Parathyroid adenoma (tissue), 2 donors: ENCODE measurements at regions not wholly inside any gene's neighbourhood (a gene's known extent, or its start where the extent isn't known, plus 50 kb on each side); places are given as distances from the start of the nearest gene placed in this dataset.

Source experiments
- H2AFZ ChIP-seq: fragments of 300-600 bp; sonication (generic); one replicate; pipeline ENCODE4 v1.7.0; 2017; ENCODE audit warnings: antibody characterized with exemption, mild to moderate bottlenecking
- H3K27ac ChIP-seq: fragments of 300-600 bp; sonication (generic); one replicate; pipeline ENCODE4 v1.7.0; 2017
- H3K27me3 ChIP-seq: fragments of 300-600 bp; sonication (generic); one replicate; pipeline ENCODE4 v1.7.0; 2017; ENCODE audit warnings: low read length; ENCODE audit not compliant: control insufficient read depth, insufficient read depth
- H3K36me3 ChIP-seq: fragments of 300-600 bp; sonication (generic); one replicate; pipeline ENCODE4 v1.7.0; 2017; ENCODE audit warnings: low read length; ENCODE audit not compliant: control insufficient read depth, insufficient read depth
- H3K4me1 ChIP-seq: fragments of 300-600 bp; sonication (generic); one replicate; pipeline ENCODE4 v1.7.0; 2017; ENCODE audit warnings: control low read depth
- H3K4me2 ChIP-seq: fragments of 300-600 bp; sonication (generic); one replicate; pipeline ENCODE4 v1.7.0; 2017; ENCODE audit warnings: low read length
- H3K4me3 ChIP-seq: fragments of 300-600 bp; sonication (generic); one replicate; pipeline ENCODE4 v1.7.0; 2017; ENCODE audit warnings: low read depth, low read length
- H3K79me2 ChIP-seq: fragments of 300-600 bp; sonication (generic); one replicate; pipeline ENCODE4 v1.7.0; 2017; ENCODE audit warnings: control low read depth
- H3K9ac ChIP-seq: fragments of 300-600 bp; sonication (generic); one replicate; pipeline ENCODE4 v1.7.0; 2017; ENCODE audit warnings: mild to moderate bottlenecking
- H3K9me3 ChIP-seq: fragments of 300-600 bp; sonication (generic); one replicate; pipeline ENCODE4 v1.7.0; 2017; ENCODE audit warnings: low read length; ENCODE audit not compliant: control insufficient read depth
- CTCF ChIP-seq: fragments of 300-600 bp; sonication (generic); IDR thresholded peaks from one replicate; pipeline ENCODE4 v1.7.0; 2017; ENCODE audit warnings: antibody characterized with exemption, mild to moderate bottlenecking
- donor health status: primary hyperparathyroidism.

- Histone ChIP-seq H3K4me1 (no peaks in the 10 kb centered on the region), H3K9me3 (no peaks in the 10 kb centered on the region), H3K27ac (no peak overlapping the region), H2AFZ (no peak overlapping the region), H3K36me3 (no peaks in the 10 kb centered on the region), H3K27me3 (no peaks in the 10 kb centered on the region), H3K9ac (no peak overlapping the region), H3K4me2 (no peak overlapping the region), H3K79me2 (no peaks in the 10 kb centered on the region), H3K4me3 (no peak overlapping the region)
- no peak for TF ChIP-seq CTCF
These were observed 75.3 kb upstream of the MYOCD start for GRCh38 chr17:12590417-12590816.

GRCh38 chr17:12591021-12591735 is 74.5 kb upstream of the MYOCD start:
- no peak overlapping the region for H3K27ac ChIP-seq
- no peak overlapping the region for H3K9ac ChIP-seq
- H3K79me2 ChIP-seq: no peaks in the 10 kb centered on the region
- no peak for TF ChIP-seq CTCF
- no peaks in the 10 kb centered on the region for H3K4me1 ChIP-seq
- peak overlapping the region; percentile 19 for H2AFZ ChIP-seq
- no peaks in the 10 kb centered on the region for H3K9me3 ChIP-seq
- H3K27me3 ChIP-seq: no peaks in the 10 kb centered on the region
- H3K4me3 ChIP-seq: no peak overlapping the region
- no peaks in the 10 kb centered on the region for H3K36me3 ChIP-seq
- no peak overlapping the region for H3K4me2 ChIP-seq

GRCh38 chr17:12592941-12593340 is 72.7 kb upstream of the MYOCD start:
- H3K9ac ChIP-seq: no peak overlapping the region
- no peaks in the 10 kb centered on the region for H3K4me1 ChIP-seq
- H3K79me2 ChIP-seq: no peaks in the 10 kb centered on the region
- no peaks in the 10 kb centered on the region for H3K27me3 ChIP-seq
- no peak overlapping the region for H3K4me3 ChIP-seq
- H3K9me3 ChIP-seq: no peaks in the 10 kb centered on the region
- no peak overlapping the region for H3K4me2 ChIP-seq
- H2AFZ ChIP-seq: no peak overlapping the region
- no peak overlapping the region for H3K27ac ChIP-seq
- H3K36me3 ChIP-seq: no peaks in the 10 kb centered on the region
- no peak for TF ChIP-seq CTCF

GRCh38 chr17:12596961-12597360 is 68.7 kb upstream of the MYOCD start:
- Histone ChIP-seq H3K4me1 (no peaks in the 10 kb centered on the region), H3K4me2 (no peak overlapping the region), H3K27ac (no peak overlapping the region), H3K9me3 (no peaks in the 10 kb centered on the region), H3K4me3 (no peak overlapping the region), H2AFZ (no peak overlapping the region), H3K27me3 (no peaks in the 10 kb centered on the region), H3K79me2 (no peaks in the 10 kb centered on the region), H3K36me3 (no peaks in the 10 kb centered on the region), H3K9ac (no peak overlapping the region)
- no peak for TF ChIP-seq CTCF

- H3K4me1 ChIP-seq: no peaks in the 10 kb centered on the region
- H3K4me2 ChIP-seq: no peak overlapping the region
- no peak overlapping the region for H3K27ac ChIP-seq
- H3K9me3 ChIP-seq: no peaks in the 10 kb centered on the region
- H3K36me3 ChIP-seq: no peaks in the 10 kb centered on the region
- H3K79me2 ChIP-seq: no peaks in the 10 kb centered on the region
- H3K4me3 ChIP-seq: no peak overlapping the region
- H3K27me3 ChIP-seq: no peaks in the 10 kb centered on the region
- no peak overlapping the region for H3K9ac ChIP-seq
- no peak overlapping the region for H2AFZ ChIP-seq
- no peak for TF ChIP-seq CTCF
These were observed 67.8 kb upstream of the MYOCD start for GRCh38 chr17:12597895-12598294.
